Kidney epithelial cell (primary cell): ENCODE measurements at regions not wholly inside any gene's neighbourhood (a gene's known extent, or its start where the extent isn't known, plus 50 kb on each side); places are given as distances from the start of the nearest gene placed in this dataset.

ENCODE experiments used
- DNase-seq: peaks from one replicate; pipeline ENCODE4 v3.0.0-alpha.2; 2010; ENCODE audit warnings: low read depth
- H3K27me3 ChIP-seq: 2 replicates; pipeline ENCODE4 v1.6.0; 2011; ENCODE audit warnings: low read length; ENCODE audit not compliant: control insufficient read depth, insufficient read depth
- H3K36me3 ChIP-seq: 2 replicates; pipeline ENCODE4 v1.5.1; 2011; ENCODE audit warnings: low read length; ENCODE audit not compliant: control insufficient read depth, insufficient read depth
- H3K4me3 ChIP-seq: 2 replicates; pipeline ENCODE4 v1.5.1; 2011; ENCODE audit warnings: low read depth, mild to moderate bottlenecking, control low read depth, low read length
- CTCF ChIP-seq: IDR thresholded peaks from 2 replicates; pipeline ENCODE4 v1.5.1; 2011; ENCODE audit warnings: mild to moderate bottlenecking, moderate library complexity, low read length, control low read depth, inconsistent platforms; ENCODE audit not compliant: insufficient read depth, poor library complexity, severe bottlenecking

- Histone ChIP-seq H3K36me3 (no peaks in the 10 kb centered on the region), H3K27me3 (no peaks in the 10 kb centered on the region), H3K4me3 (no peak overlapping the region)
- no peak for DNase-seq
- no peak for TF ChIP-seq CTCF
These were observed 401.3 kb upstream of the CADM1 start for GRCh38 chr11:115905341-115906000.

- no peak overlapping the region for H3K4me3 ChIP-seq
- DNase-seq = no peak
- TF ChIP-seq CTCF = no peak
- no peaks in the 10 kb centered on the region for H3K36me3 ChIP-seq
- no peaks in the 10 kb centered on the region for H3K27me3 ChIP-seq
These were observed 399.0 kb upstream of the CADM1 start for GRCh38 chr11:115903179-115903578.

GRCh38 chr11:115901069-115901468 lies 396.9 kb upstream of the CADM1 start:
- DNase-seq = no peak
- no peak for TF ChIP-seq CTCF
- H3K27me3 ChIP-seq = no peaks in the 10 kb centered on the region
- H3K36me3 ChIP-seq = no peaks in the 10 kb centered on the region
- no peak overlapping the region for H3K4me3 ChIP-seq

- no peak for DNase-seq
- H3K27me3 ChIP-seq = no peaks in the 10 kb centered on the region
- no peak for TF ChIP-seq CTCF
- no peaks in the 10 kb centered on the region for H3K36me3 ChIP-seq
- H3K4me3 ChIP-seq = no peak overlapping the region
These were observed 395.9 kb upstream of the CADM1 start for GRCh38 chr11:115900111-115900510.

- H3K4me3 ChIP-seq = no peak overlapping the region
- no peak for TF ChIP-seq CTCF
- H3K27me3 ChIP-seq = no peaks in the 10 kb centered on the region
- no peaks in the 10 kb centered on the region for H3K36me3 ChIP-seq
- DNase-seq = no peak
These were observed 393.5 kb upstream of the CADM1 start for GRCh38 chr11:115897707-115898106.

GRCh38 chr11:115896084-115896483 lies 391.9 kb upstream of the CADM1 start:
- DNase-seq = no peak
- H3K27me3 ChIP-seq = no peaks in the 10 kb centered on the region
- no peak for TF ChIP-seq CTCF
- H3K36me3 ChIP-seq = no peaks in the 10 kb centered on the region
- H3K4me3 ChIP-seq = no peak overlapping the region
